ENCODE measurements at regions not wholly inside any gene's neighbourhood (a gene's known extent, or its start where the extent isn't known, plus 50 kb on each side); places are given as distances from the start of the nearest gene placed in this dataset.
A peak's percentile ranks its signal among the peaks of the same experiment; 100 is the strongest.

DNA sequence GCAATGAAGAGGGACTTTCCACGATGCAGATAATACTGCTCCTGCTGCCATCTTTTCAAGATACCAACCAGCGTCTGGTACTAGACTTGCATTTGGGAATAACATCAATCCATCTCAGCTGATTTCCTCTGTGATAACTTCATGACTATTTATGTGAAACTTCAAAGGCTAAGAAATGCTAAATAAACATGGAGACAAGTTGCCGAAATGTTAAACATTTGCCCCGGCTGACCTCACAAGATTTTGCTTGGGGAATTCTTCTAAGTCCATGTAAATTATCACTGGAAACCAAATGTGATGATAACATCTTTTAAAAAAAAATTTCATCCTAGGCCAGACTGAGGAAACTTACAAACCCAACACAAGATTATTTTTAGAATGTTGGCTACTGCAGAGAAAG, 185.8 kb upstream of the PRICKLE2 start:
- no CpG with 5 or more reads among the region's 4 CpGs for WGBS (ENCODE audit: extremely low coverage, insufficient coverage, insufficient read length)
- H3K14ac ChIP-seq (ENCODE audit: low read length), result no peak overlapping the region
- DNase-seq, result peak in 1 of 2 donors; percentile 12

DNA sequence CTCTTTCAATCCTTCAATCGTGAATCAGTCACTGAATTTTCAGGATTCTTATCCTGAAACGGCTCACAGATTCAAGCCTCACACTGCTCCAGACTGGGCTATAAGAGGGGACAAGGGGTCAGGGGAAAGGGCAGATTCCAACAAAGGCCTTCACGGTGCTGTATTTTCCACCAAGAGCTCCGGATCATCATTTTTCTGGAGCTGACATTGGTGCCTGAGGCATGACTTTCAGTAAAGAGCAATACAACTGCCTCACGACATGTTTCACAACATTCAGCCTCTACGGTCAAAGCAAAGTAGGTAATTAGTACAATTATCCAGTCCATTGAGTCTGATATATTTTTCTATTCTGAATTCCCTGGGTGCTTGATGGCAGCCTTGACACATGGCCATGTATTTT, 185.0 kb upstream of the PRICKLE2 start:
- no peaks in the 10 kb centered on the region for H3K9me3 ChIP-seq (ENCODE audit: insufficient read depth, low read depth, low read length)
- no peak overlapping the region for H2BK12ac ChIP-seq (ENCODE audit: low read length)
- no peak overlapping the region for H3K14ac ChIP-seq (ENCODE audit: low read length)
- H3K9ac ChIP-seq (ENCODE audit: low read length), result no peak overlapping the region
- peak overlapping the region; percentile 46 for H2BK5ac ChIP-seq (ENCODE audit: low read depth, low read length, poor library complexity)
- H3K4me1 ChIP-seq (ENCODE audit: control insufficient read depth in 1 of 2, insufficient read depth in 2 of 2, low read length in 2 of 2), result peaks cover 17 to 22% of the 10 kb centered on the region in 2 experiments
- H3K36me3 ChIP-seq (ENCODE audit: control insufficient read depth in 1 of 2, insufficient read depth in 2 of 2, low read length in 2 of 2), result peaks cover 0 to 2% of the 10 kb centered on the region in 2 experiments
- H3K79me1 ChIP-seq (ENCODE audit: low read length), result peaks cover 28% of the 10 kb centered on the region
- H2BK120ac ChIP-seq (ENCODE audit: insufficient read depth, low read length, poor library complexity), result no peak overlapping the region
- H2AFZ ChIP-seq (ENCODE audit: insufficient read depth, low read length, poor library complexity), result no peak overlapping the region
- H3K27me3 ChIP-seq (ENCODE audit: insufficient read depth, low read length), result no peaks in the 10 kb centered on the region
- no peak overlapping the region for H4K12ac ChIP-seq (ENCODE audit: low read depth, low read length)
- H4K8ac ChIP-seq (ENCODE audit: low read depth, low read length), result no peak overlapping the region
- H3K79me2 ChIP-seq (ENCODE audit: control insufficient read depth, insufficient read depth, low read length, poor library complexity), result peaks cover 2% of the 10 kb centered on the region
- no peak overlapping the region for H2AK5ac ChIP-seq (ENCODE audit: low read length)
- H3K4ac ChIP-seq (ENCODE audit: low read depth, low read length), result no peak overlapping the region
- H4K91ac ChIP-seq (ENCODE audit: low read depth, low read length), result no peak overlapping the region
- no peak overlapping the region for H3K4me2 ChIP-seq (ENCODE audit: low read length)
- H3K4me3 ChIP-seq (ENCODE audit: low read depth, low read length), result no peak overlapping the region
- peak overlapping the region; percentile 71 for H3K27ac ChIP-seq (ENCODE audit: low read depth, low read length)
- no CpG with 5 or more reads among the region's 6 CpGs for WGBS (ENCODE audit: extremely low coverage, insufficient coverage, insufficient read length)
- no peak for DNase-seq
- H3K23ac ChIP-seq (ENCODE audit: low read length), result no peak overlapping the region
- H3K18ac ChIP-seq (ENCODE audit: low read length), result no peak overlapping the region

More for the DNA sequence above, 185.8 kb upstream of the PRICKLE2 start:
- peaks cover 0 to 2% of the 10 kb centered on the region in 2 experiments for H3K36me3 ChIP-seq (ENCODE audit: control insufficient read depth in 1 of 2, insufficient read depth in 2 of 2, low read length in 2 of 2)
- peak overlapping the region; percentile 42 for H4K91ac ChIP-seq (ENCODE audit: low read depth, low read length)
- no peak overlapping the region for H2BK12ac ChIP-seq (ENCODE audit: low read length)
- no peak overlapping the region for H3K4me3 ChIP-seq (ENCODE audit: low read depth, low read length)
- no peak overlapping the region for H4K8ac ChIP-seq (ENCODE audit: low read depth, low read length)
- no peak overlapping the region for H3K4me2 ChIP-seq (ENCODE audit: low read length)
- H3K79me2 ChIP-seq (ENCODE audit: control insufficient read depth, insufficient read depth, low read length, poor library complexity), result peaks cover 2% of the 10 kb centered on the region
- no peak overlapping the region for H3K23ac ChIP-seq (ENCODE audit: low read length)
- H3K4ac ChIP-seq (ENCODE audit: low read depth, low read length), result no peak overlapping the region
- H4K12ac ChIP-seq (ENCODE audit: low read depth, low read length), result no peak overlapping the region
- no peaks in the 10 kb centered on the region for H3K9me3 ChIP-seq (ENCODE audit: insufficient read depth, low read depth, low read length)
- peaks cover 28% of the 10 kb centered on the region for H3K79me1 ChIP-seq (ENCODE audit: low read length)
- no peak overlapping the region for H3K18ac ChIP-seq (ENCODE audit: low read length)
- no peak overlapping the region for H3K9ac ChIP-seq (ENCODE audit: low read length)
- no peak overlapping the region for H2AK5ac ChIP-seq (ENCODE audit: low read length)
- H2BK120ac ChIP-seq (ENCODE audit: insufficient read depth, low read length, poor library complexity), result no peak overlapping the region
- peak overlapping the region; percentile 46 for H2BK5ac ChIP-seq (ENCODE audit: low read depth, low read length, poor library complexity)
- no peak overlapping the region for H2AFZ ChIP-seq (ENCODE audit: insufficient read depth, low read length, poor library complexity)
- H3K27me3 ChIP-seq (ENCODE audit: insufficient read depth, low read length), result no peaks in the 10 kb centered on the region
- peak overlapping the region; percentile 71 for H3K27ac ChIP-seq (ENCODE audit: low read depth, low read length)
- H3K4me1 ChIP-seq (ENCODE audit: control insufficient read depth in 1 of 2, insufficient read depth in 2 of 2, low read length in 2 of 2), result peaks cover 17 to 22% of the 10 kb centered on the region in 2 experiments

DNA sequence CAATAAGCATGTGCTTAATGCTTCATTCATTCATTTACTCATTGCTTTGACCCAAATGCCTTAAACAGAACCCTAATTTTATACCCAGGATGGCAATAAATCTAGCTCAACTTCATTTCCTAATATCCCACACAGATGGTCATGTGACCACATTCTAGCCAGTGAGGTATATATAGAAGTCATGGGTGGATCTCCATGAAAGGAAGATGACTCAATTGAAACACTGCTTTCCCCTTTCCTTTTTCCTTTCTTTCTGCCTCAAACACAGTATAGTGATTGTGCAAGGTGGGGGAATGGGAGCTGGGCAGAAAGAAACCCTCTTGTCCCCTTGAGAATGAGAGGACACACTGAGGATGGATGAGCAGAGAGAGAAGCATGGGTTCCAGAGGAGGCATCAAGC, 183.5 kb upstream of the PRICKLE2 start:
- peak overlapping the region; percentile 82 for H3K14ac ChIP-seq (ENCODE audit: low read length)
- H3K4me3 ChIP-seq (ENCODE audit: low read depth, low read length), result no peak overlapping the region

DNA sequence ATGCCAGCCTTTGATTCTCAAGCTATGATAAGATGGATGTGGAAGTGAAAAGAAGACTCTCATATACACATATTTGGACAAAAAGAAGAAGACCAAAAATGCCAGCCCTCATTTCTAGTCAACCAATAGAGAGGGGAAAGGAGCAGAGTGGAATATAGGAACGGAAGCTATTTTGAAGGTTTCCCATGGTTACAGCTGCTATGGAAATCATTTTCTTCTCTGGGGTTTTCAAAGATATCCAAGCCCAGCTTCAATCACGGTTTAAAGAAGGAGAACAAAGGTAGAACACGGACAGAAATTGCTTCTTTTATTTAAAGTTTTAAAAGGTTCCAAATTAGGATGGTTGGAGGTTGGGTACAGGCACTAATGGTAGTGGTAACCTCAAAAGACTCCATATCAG, 181.0 kb upstream of the PRICKLE2 start:
- H3K4me2 ChIP-seq (ENCODE audit: low read length), result no peak overlapping the region
- H3K18ac ChIP-seq (ENCODE audit: low read length), result no peak overlapping the region
- no peak overlapping the region for H3K4me3 ChIP-seq (ENCODE audit: low read depth, low read length)
- no peak overlapping the region for H2AK5ac ChIP-seq (ENCODE audit: low read length)
- H3K9me3 ChIP-seq (ENCODE audit: insufficient read depth, low read depth, low read length), result no peaks in the 10 kb centered on the region
- no peak for DNase-seq
- H3K79me1 ChIP-seq (ENCODE audit: low read length), result peaks cover 10% of the 10 kb centered on the region
- H2BK120ac ChIP-seq (ENCODE audit: insufficient read depth, low read length, poor library complexity), result no peak overlapping the region
- H4K12ac ChIP-seq (ENCODE audit: low read depth, low read length), result no peak overlapping the region
- no peak overlapping the region for H4K8ac ChIP-seq (ENCODE audit: low read depth, low read length)
- no peak overlapping the region for H3K14ac ChIP-seq (ENCODE audit: low read length)
- no peak overlapping the region for H3K9ac ChIP-seq (ENCODE audit: low read length)
- H3K4me1 ChIP-seq (ENCODE audit: control insufficient read depth in 1 of 2, insufficient read depth in 2 of 2, low read length in 2 of 2), result peaks cover 10 to 11% of the 10 kb centered on the region in 2 experiments
- peaks cover 2% of the 10 kb centered on the region for H3K79me2 ChIP-seq (ENCODE audit: control insufficient read depth, insufficient read depth, low read length, poor library complexity)
- no peak overlapping the region for H3K27ac ChIP-seq (ENCODE audit: low read depth, low read length)
- H3K27me3 ChIP-seq (ENCODE audit: insufficient read depth, low read length), result no peaks in the 10 kb centered on the region
- no peak overlapping the region for H2BK12ac ChIP-seq (ENCODE audit: low read length)
- no peak overlapping the region for H3K23ac ChIP-seq (ENCODE audit: low read length)
- no CpG with 5 or more reads among the region's 3 CpGs for WGBS (ENCODE audit: extremely low coverage, insufficient coverage, insufficient read length)
- H2AFZ ChIP-seq (ENCODE audit: insufficient read depth, low read length, poor library complexity), result no peak overlapping the region
- no peak overlapping the region for H2BK5ac ChIP-seq (ENCODE audit: low read depth, low read length, poor library complexity)
- no peak overlapping the region for H3K4ac ChIP-seq (ENCODE audit: low read depth, low read length)
- H4K91ac ChIP-seq (ENCODE audit: low read depth, low read length), result no peak overlapping the region
- peaks cover 0 to 2% of the 10 kb centered on the region in 2 experiments for H3K36me3 ChIP-seq (ENCODE audit: control insufficient read depth in 1 of 2, insufficient read depth in 2 of 2, low read length in 2 of 2)

More for the DNA sequence above, 183.5 kb upstream of the PRICKLE2 start:
- Histone ChIP-seq H3K4ac (ENCODE audit: low read depth, low read length) (no peak overlapping the region), H2AK5ac (ENCODE audit: low read length) (peak overlapping the region; percentile 84), H3K4me1 (ENCODE audit: control insufficient read depth in 1 of 2, insufficient read depth in 2 of 2, low read length in 2 of 2) (peaks cover 15 to 18% of the 10 kb centered on the region in 2 experiments), H3K27me3 (ENCODE audit: insufficient read depth, low read length) (no peaks in the 10 kb centered on the region), H2BK12ac (ENCODE audit: low read length) (peak overlapping the region; percentile 79), H2BK120ac (ENCODE audit: insufficient read depth, low read length, poor library complexity) (peak overlapping the region; percentile 31), H3K79me1 (ENCODE audit: low read length) (peaks cover 23% of the 10 kb centered on the region), H4K91ac (ENCODE audit: low read depth, low read length) (peak overlapping the region; percentile 43), H3K27ac (ENCODE audit: low read depth, low read length) (no peak overlapping the region), H2BK5ac (ENCODE audit: low read depth, low read length, poor library complexity) (no peak overlapping the region), H3K9me3 (ENCODE audit: insufficient read depth, low read depth, low read length) (no peaks in the 10 kb centered on the region), H4K12ac (ENCODE audit: low read depth, low read length) (no peak overlapping the region), H3K79me2 (ENCODE audit: control insufficient read depth, insufficient read depth, low read length, poor library complexity) (peaks cover 2% of the 10 kb centered on the region), H3K9ac (ENCODE audit: low read length) (no peak overlapping the region), H3K23ac (ENCODE audit: low read length) (no peak overlapping the region), H2AFZ (ENCODE audit: insufficient read depth, low read length, poor library complexity) (no peak overlapping the region), H3K4me2 (ENCODE audit: low read length) (no peak overlapping the region), H3K18ac (ENCODE audit: low read length) (peak overlapping the region; percentile 62), H3K36me3 (ENCODE audit: control insufficient read depth in 1 of 2, insufficient read depth in 2 of 2, low read length in 2 of 2) (peaks cover 0 to 2% of the 10 kb centered on the region in 2 experiments), H4K8ac (ENCODE audit: low read depth, low read length) (peak overlapping the region; percentile 34)
- DNase-seq, result no peak

Data from trophoblast cell (in vitro differentiated cells and primary cell).